ENCODE measurements at regions not wholly inside any gene's neighbourhood (a gene's known extent, or its start where the extent isn't known, plus 50 kb on each side); places are given as distances from the start of the nearest gene placed in this dataset.
A peak's percentile ranks its signal among the peaks of the same experiment; 100 is the strongest.

DNA sequence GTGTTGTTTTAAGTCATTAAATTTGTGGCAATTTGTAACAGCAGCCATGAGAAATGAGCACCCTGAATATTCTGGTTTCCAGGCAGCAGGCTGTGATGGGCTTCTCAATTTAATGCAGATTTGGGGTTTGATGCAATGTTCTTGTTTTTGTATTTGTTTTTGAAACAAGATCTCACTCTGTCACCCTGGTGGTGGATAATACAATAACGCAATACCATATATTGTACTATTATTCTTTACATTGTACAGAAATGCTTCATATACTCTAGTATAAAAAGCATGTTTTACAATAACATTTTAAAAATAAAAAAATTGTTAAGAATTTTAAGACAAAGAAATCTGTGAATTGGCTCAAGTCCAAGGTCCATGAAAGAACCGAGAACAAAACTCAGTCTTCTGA is 129.1 kb downstream of the USP46 start:
- TF ChIP-seq EZH2phosphoT487 (IDR thresholded peaks at IDR 0.05; ENCODE audit: borderline replicate concordance) (no peak), POLR2A (IDR thresholded peaks at IDR 0.05; ENCODE audit: borderline replicate concordance, extremely low read depth, insufficient read depth, insufficient read length) (no peak), CTCF (IDR thresholded peaks at IDR 0.05 in 2 of 3, conservative IDR thresholded peaks at IDR 0.05 in 1 of 3; ENCODE audit: borderline replicate concordance in 1 of 3, insufficient read depth in 1 of 3, low read depth in 2 of 3, low read length in 2 of 3) (0 out of 6 replicates have a peak, but pooled peaks of 1 of the 3 experiments have one; percentile 16), JUND (IDR thresholded peaks at IDR 0.05) (no peak), YY1 (IDR thresholded peaks at IDR 0.05; ENCODE audit: extremely low read depth, insufficient replicate concordance, low read depth, low read length) (no peak), ZNF274 (IDR thresholded peaks at IDR 0.05; ENCODE audit: low read depth, low read length) (no peak), EGR1 (IDR thresholded peaks at IDR 0.05; ENCODE audit: low read depth) (no peak)
